ENCODE measurements at regions not wholly inside any gene's neighbourhood (a gene's known extent, or its start where the extent isn't known, plus 50 kb on each side); places are given as distances from the start of the nearest gene placed in this dataset.

GRCh38 chr4:129561886-129562671 is 466.1 kb downstream of the C4orf33 start:
- no peak for DNase-seq

- no peak for DNase-seq
Measured at GRCh38 chr4:129565214-129565613, 469.3 kb downstream of the C4orf33 start.

- no peak for DNase-seq
Measured at GRCh38 chr4:129570326-129570725, 474.4 kb downstream of the C4orf33 start.

- no peak for DNase-seq
Measured at GRCh38 chr4:129578336-129578735, 482.4 kb downstream of the C4orf33 start.

GRCh38 chr4:129581305-129581704 is 485.4 kb downstream of the C4orf33 start:
- no peak for DNase-seq

- DNase-seq: no peak
Measured at GRCh38 chr4:129583868-129584267, 487.9 kb downstream of the C4orf33 start.

- DNase-seq: no peak
Measured at GRCh38 chr4:129598582-129598981, 502.6 kb downstream of the C4orf33 start.

GRCh38 chr4:129600898-129601297 is 504.9 kb downstream of the C4orf33 start:
- DNase-seq: no peak

GRCh38 chr4:129602447-129602846 is 506.5 kb downstream of the C4orf33 start:
- DNase-seq: no peak

- no peak for DNase-seq
Measured at GRCh38 chr4:129603241-129603931, 507.4 kb downstream of the C4orf33 start.

- DNase-seq: no peak
Measured at GRCh38 chr4:129604632-129605255, 508.8 kb downstream of the C4orf33 start.

- DNase-seq: no peak
Measured at GRCh38 chr4:129614611-129615010, 518.7 kb downstream of the C4orf33 start.

- no peak for DNase-seq
Measured at GRCh38 chr4:129622566-129622965, 526.6 kb downstream of the C4orf33 start.

GRCh38 chr4:129623233-129623875 is 527.4 kb downstream of the C4orf33 start:
- DNase-seq: no peak

GRCh38 chr4:129641179-129641578 is 545.2 kb downstream of the C4orf33 start:
- no peak for DNase-seq

- no peak for DNase-seq
Measured at GRCh38 chr4:129645461-129645860, 549.5 kb downstream of the C4orf33 start.

- DNase-seq: no peak
Measured at GRCh38 chr4:129668092-129668491, 572.1 kb downstream of the C4orf33 start.

- DNase-seq: no peak
Measured at GRCh38 chr4:129672941-129673340, 577.0 kb downstream of the C4orf33 start.

- no peak for DNase-seq
Measured at GRCh38 chr4:129675036-129675435, 579.1 kb downstream of the C4orf33 start.

- no peak for DNase-seq
Measured at GRCh38 chr4:129676934-129677333, 581.0 kb downstream of the C4orf33 start.

- no peak for DNase-seq
Measured at GRCh38 chr4:129682586-129682985, 586.6 kb downstream of the C4orf33 start.

- no peak for DNase-seq
Measured at GRCh38 chr4:129707949-129708348, 612.0 kb downstream of the C4orf33 start.

GRCh38 chr4:129708784-129709183 is 612.8 kb downstream of the C4orf33 start:
- no peak for DNase-seq

Measured in NCI-H1048 (cell line).